GM21423 (cell line): ENCODE measurements at regions not wholly inside any gene's neighbourhood (a gene's known extent, or its start where the extent isn't known, plus 50 kb on each side); places are given as distances from the start of the nearest gene placed in this dataset.
"Not testable (repeated sequence)": the region's sequence is repeated elsewhere in the genome, so short reads cannot be mapped to it uniquely, and the experiment has no call there.

Source experiments
- ATAC-seq: cut with Tn5 transposase; IDR thresholded peaks from one replicate; pipeline ENCODE4 v1.9.1; 2021; ENCODE audit warnings: mild to moderate bottlenecking, moderate library complexity; ENCODE audit not compliant: unreplicated experiment

GRCh38 chr11:122604621-122605020, 50.9 kb upstream of the UBASH3B start:
- no peak for ATAC-seq

GRCh38 chr11:122601141-122602125, 54.1 kb upstream of the UBASH3B start:
- no peak for ATAC-seq

GRCh38 chr11:122600290-122600689, 55.2 kb upstream of the UBASH3B start:
- no peak for ATAC-seq

GRCh38 chr11:122599434-122599833, 56.1 kb upstream of the UBASH3B start:
- ATAC-seq: no peak

- no peak for ATAC-seq
These were observed 56.6 kb upstream of the UBASH3B start for GRCh38 chr11:122598971-122599370.

GRCh38 chr11:122597511-122597910, 58.0 kb upstream of the UBASH3B start:
- ATAC-seq: no peak

- ATAC-seq: no peak
These were observed 60.4 kb upstream of the UBASH3B start for GRCh38 chr11:122594986-122595645.

GRCh38 chr11:122593473-122594420, 61.8 kb upstream of the UBASH3B start:
- no peak for ATAC-seq

GRCh38 chr11:122592641-122593040, 62.9 kb upstream of the UBASH3B start:
- ATAC-seq: no peak

GRCh38 chr11:122584670-122585069, 70.9 kb upstream of the UBASH3B start:
- no peak for ATAC-seq

- ATAC-seq: not testable (repeated sequence)
These were observed 75.5 kb upstream of the UBASH3B start for GRCh38 chr11:122580071-122580470.

GRCh38 chr11:122578171-122578825, 77.2 kb upstream of the UBASH3B start:
- no peak for ATAC-seq

GRCh38 chr11:122572592-122572991, 82.9 kb upstream of the UBASH3B start:
- ATAC-seq: no peak

GRCh38 chr11:122563761-122564160, 91.8 kb upstream of the UBASH3B start:
- ATAC-seq: no peak

- ATAC-seq: no peak
These were observed 95.7 kb upstream of the UBASH3B start for GRCh38 chr11:122559734-122560382.

GRCh38 chr11:122559218-122559617, 96.3 kb upstream of the UBASH3B start:
- ATAC-seq: not testable (repeated sequence)

- ATAC-seq: not testable (repeated sequence)
These were observed 98.4 kb upstream of the UBASH3B start for GRCh38 chr11:122557163-122557562.

- no peak for ATAC-seq
These were observed 98.9 kb upstream of the UBASH3B start for GRCh38 chr11:122556605-122557004.

GRCh38 chr11:122538060-122538459, 117.5 kb upstream of the UBASH3B start:
- no peak for ATAC-seq

GRCh38 chr11:122524898-122525297, 130.6 kb upstream of the UBASH3B start:
- no peak for ATAC-seq
